Sigmoid colon (tissue), 4 donors: ENCODE measurements at regions not wholly inside any gene's neighbourhood (a gene's known extent, or its start where the extent isn't known, plus 50 kb on each side); places are given as distances from the start of the nearest gene placed in this dataset.

Source experiments
- CTCF ChIP-seq, 4 experiments: fragments of 450-650 bp in 3 of 4; fragments of 200-600 bp in 1 of 4; IDR thresholded peaks; one replicate each; pipeline ENCODE4 v1.5.1; 2016 to 2019; ENCODE audit warnings: antibody characterized with exemption in 4 of 4, mild to moderate bottlenecking in 3 of 4, moderate library complexity in 2 of 4
- EP300 ChIP-seq, 4 donors: sonication (generic); formaldehyde crosslinking; IDR thresholded peaks; one replicate each; pipeline ENCODE4 v1.6.1; 2017; ENCODE audit warnings: antibody characterized with exemption in 4 of 4
- POLR2A ChIP-seq, 2 donors: fragments of 450-650 bp; IDR thresholded peaks; one replicate each; pipeline ENCODE4 v1.6.1; 2016; ENCODE audit warnings: antibody characterized with exemption in 2 of 2, mild to moderate bottlenecking in 2 of 2, moderate library complexity in 2 of 2
- POLR2AphosphoS5 ChIP-seq, 4 donors: sonication (generic); formaldehyde crosslinking; IDR thresholded peaks; one replicate each; pipeline ENCODE4 v1.6.1; 2017; ENCODE audit warnings: antibody characterized with exemption in 4 of 4

- TF ChIP-seq CTCF (IDR thresholded peaks at IDR 0.05) = no peak
- TF ChIP-seq POLR2AphosphoS5 (IDR thresholded peaks at IDR 0.05) = no peak
- no peak for TF ChIP-seq POLR2A (IDR thresholded peaks at IDR 0.05)
- TF ChIP-seq EP300 (IDR thresholded peaks at IDR 0.05) = no peak
Measured at GRCh38 chr4:56234098-56234497, 153.2 kb downstream of the AASDH start.
